Adrenal gland (tissue), 5 donors: ENCODE measurements at regions not wholly inside any gene's neighbourhood (a gene's known extent, or its start where the extent isn't known, plus 50 kb on each side); places are given as distances from the start of the nearest gene placed in this dataset.

Source experiments
- CTCF ChIP-seq, 6 experiments: fragments of 450-650 bp in 4 of 6; fragments of 200-600 bp in 2 of 6; sonication (generic) in 1 of 6; IDR thresholded peaks; 1 replicate in 5 of 6; 2 replicates in 1 of 6; pipeline versions ENCODE4 v1.5.1 to v1.8.0; 2016 to 2021; ENCODE audit warnings: antibody characterized with exemption in 6 of 6, mild to moderate bottlenecking in 2 of 6, moderate library complexity in 1 of 6
- POLR2A ChIP-seq, 2 donors: fragments of 450-650 bp; IDR thresholded peaks; one replicate each; pipeline ENCODE4 v1.6.1; 2017; ENCODE audit warnings: antibody characterized with exemption in 2 of 2, mild to moderate bottlenecking in 2 of 2, moderate library complexity in 1 of 2
- donor health status: DM: no; HTN: no; CAD: no.

GRCh38 chr9:29220596-29221251 lies 1647.4 kb upstream of the C9orf72 start:
- TF ChIP-seq CTCF (IDR thresholded peaks at IDR 0.05) (no peak), POLR2A (IDR thresholded peaks at IDR 0.05) (no peak)
